ENCODE measurements at regions not wholly inside any gene's neighbourhood (a gene's known extent, or its start where the extent isn't known, plus 50 kb on each side); places are given as distances from the start of the nearest gene placed in this dataset.

DNA sequence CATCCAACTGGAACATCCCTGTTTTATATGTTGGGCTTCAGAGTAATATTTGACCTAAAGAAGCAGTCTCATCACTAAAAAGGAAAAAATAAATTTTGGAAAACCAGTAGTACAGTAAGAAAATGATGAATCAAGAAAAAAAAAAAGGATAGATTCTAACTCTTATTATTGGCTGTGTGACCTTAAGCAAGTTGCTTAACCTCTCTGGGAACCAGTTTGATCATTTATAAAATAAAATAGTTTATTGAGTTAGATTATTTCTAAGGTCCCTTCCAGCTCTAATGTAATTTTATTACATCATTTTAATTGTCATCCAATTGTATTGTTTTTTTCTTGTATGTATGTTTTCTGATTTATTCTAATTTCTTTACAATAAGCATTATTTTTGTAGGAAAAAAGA lies 127.0 kb downstream of the PRELID2 start:
- Mint-ChIP-seq H3K9me3 (no peaks in the 10 kb centered on the region), H3K27ac (no peak overlapping the region), H3K4me3 (no peak overlapping the region), H3K36me3 (no peaks in the 10 kb centered on the region), H3K4me1 (no peaks in the 10 kb centered on the region), H3K27me3 (peaks cover 0 to 2% (median 0%) of the 10 kb centered on the region in 5 donors)
- DNase-seq (no peak), ATAC-seq (no peak)
- POLR2A ChIA-PET = no interaction called here

GRCh38 chr5:145704724-145705123 lies 130.4 kb downstream of the PRELID2 start:
- no peak for DNase-seq
- POLR2A ChIA-PET = no interaction called here
- Mint-ChIP-seq H3K4me3 (no peak overlapping the region), H3K27ac (no peak overlapping the region), H3K27me3 (peaks cover 0 to 4% (median 0%) of the 10 kb centered on the region in 5 donors), H3K36me3 (no peaks in the 10 kb centered on the region), H3K4me1 (no peaks in the 10 kb centered on the region), H3K9me3 (no peaks in the 10 kb centered on the region)
- no peak for ATAC-seq

- Mint-ChIP-seq H3K36me3 (no peaks in the 10 kb centered on the region), H3K4me1 (no peaks in the 10 kb centered on the region), H3K27me3 (peaks cover 0 to 7% (median 0%) of the 10 kb centered on the region in 5 donors), H3K9me3 (peaks cover 0 to 2% (median 0%) of the 10 kb centered on the region in 9 donors), H3K27ac (no peak overlapping the region), H3K4me3 (no peak overlapping the region)
- DNase-seq (no peak), ATAC-seq (no peak)
- POLR2A ChIA-PET = no interaction called here
These were observed 131.3 kb downstream of the PRELID2 start for GRCh38 chr5:145703856-145704255.

GRCh38 chr5:145701404-145701803 lies 133.7 kb downstream of the PRELID2 start:
- peaks cover 0 to 5% (median 0%) of the 10 kb centered on the region in 9 donors for H3K9me3 Mint-ChIP-seq
- ATAC-seq (no peak), DNase-seq (no peak)
- POLR2A ChIA-PET = no interaction called here
- H3K36me3 Mint-ChIP-seq = no peaks in the 10 kb centered on the region
- H3K27me3 Mint-ChIP-seq = peaks cover 0 to 8% (median 0%) of the 10 kb centered on the region in 5 donors
- no peak overlapping the region for H3K4me3 Mint-ChIP-seq
- H3K27ac Mint-ChIP-seq = no peak overlapping the region
- no peaks in the 10 kb centered on the region for H3K4me1 Mint-ChIP-seq

- Mint-ChIP-seq H3K36me3 (no peaks in the 10 kb centered on the region), H3K9me3 (peaks cover 0 to 7% (median 0%) of the 10 kb centered on the region in 9 donors), H3K4me3 (no peak overlapping the region), H3K4me1 (no peaks in the 10 kb centered on the region), H3K27ac (no peak overlapping the region), H3K27me3 (peaks cover 0 to 8% (median 0%) of the 10 kb centered on the region in 5 donors)
- ATAC-seq (no peak), DNase-seq (no peak)
- POLR2A ChIA-PET = no interaction called here
These were observed 135.3 kb downstream of the PRELID2 start for GRCh38 chr5:145699846-145700245.

- ATAC-seq (no peak), DNase-seq (no peak)
- POLR2A ChIA-PET = no interaction called here
- Mint-ChIP-seq H3K4me1 (no peaks in the 10 kb centered on the region), H3K36me3 (no peaks in the 10 kb centered on the region), H3K9me3 (peaks cover 0 to 7% (median 0%) of the 10 kb centered on the region in 9 donors), H3K4me3 (no peak overlapping the region), H3K27me3 (peaks cover 0 to 8% (median 0%) of the 10 kb centered on the region in 5 donors), H3K27ac (peak overlapping the region in 1 of 10 donors; percentile 7)
These were observed 137.7 kb downstream of the PRELID2 start for GRCh38 chr5:145697251-145697990.

GRCh38 chr5:145689235-145689634 lies 145.9 kb downstream of the PRELID2 start:
- ATAC-seq = no peak
- POLR2A ChIA-PET = no interaction called here
- no peaks in the 10 kb centered on the region for H3K36me3 Mint-ChIP-seq
- no peak for DNase-seq
- H3K9me3 Mint-ChIP-seq = peaks cover 0 to 5% (median 0%) of the 10 kb centered on the region in 9 donors
- no peak overlapping the region for H3K27ac Mint-ChIP-seq
- H3K4me3 Mint-ChIP-seq = no peak overlapping the region
- H3K4me1 Mint-ChIP-seq = peaks cover 0 to 7% (median 0%) of the 10 kb centered on the region in 4 donors
- H3K27me3 Mint-ChIP-seq = no peaks in the 10 kb centered on the region

GRCh38 chr5:145687943-145688342 lies 147.2 kb downstream of the PRELID2 start:
- DNase-seq (no peak), ATAC-seq (no peak)
- no peak overlapping the region for H3K4me3 Mint-ChIP-seq
- H3K27me3 Mint-ChIP-seq = no peaks in the 10 kb centered on the region
- H3K4me1 Mint-ChIP-seq = peaks cover 0 to 7% (median 0%) of the 10 kb centered on the region in 4 donors
- POLR2A ChIA-PET = no interaction called here
- H3K27ac Mint-ChIP-seq = no peak overlapping the region
- H3K9me3 Mint-ChIP-seq = peaks cover 0 to 5% (median 0%) of the 10 kb centered on the region in 9 donors
- H3K36me3 Mint-ChIP-seq = no peaks in the 10 kb centered on the region

DNA sequence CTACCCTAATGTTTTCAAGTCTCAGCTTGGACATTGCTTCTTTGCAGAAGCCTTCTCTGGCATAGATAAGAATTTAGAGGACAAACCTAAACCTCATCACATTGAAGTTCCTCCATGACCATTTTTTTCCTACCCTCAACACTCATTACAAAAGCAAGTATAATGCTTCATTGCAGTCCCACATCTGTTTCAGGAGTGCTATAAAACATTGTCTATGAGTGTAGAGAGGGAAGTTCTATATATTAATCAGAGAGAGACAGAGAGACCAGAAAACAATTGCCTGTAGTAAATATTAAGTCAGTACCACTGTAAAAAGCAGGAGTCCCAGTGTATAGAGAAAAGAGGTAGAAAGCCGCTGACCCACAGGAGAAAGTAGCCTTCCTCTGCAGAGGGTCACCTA lies 149.7 kb downstream of the PRELID2 start:
- no peaks in the 10 kb centered on the region for H3K36me3 Mint-ChIP-seq
- H3K4me3 Mint-ChIP-seq = no peak overlapping the region
- DNase-seq (no peak), ATAC-seq (no peak)
- no peak overlapping the region for H3K27ac Mint-ChIP-seq
- H3K4me1 Mint-ChIP-seq = peaks cover 0 to 7% (median 0%) of the 10 kb centered on the region in 4 donors
- POLR2A ChIA-PET = no interaction called here
- peaks cover 0 to 1% (median 0%) of the 10 kb centered on the region in 5 donors for H3K27me3 Mint-ChIP-seq
- peaks cover 0 to 5% (median 0%) of the 10 kb centered on the region in 9 donors for H3K9me3 Mint-ChIP-seq

DNA sequence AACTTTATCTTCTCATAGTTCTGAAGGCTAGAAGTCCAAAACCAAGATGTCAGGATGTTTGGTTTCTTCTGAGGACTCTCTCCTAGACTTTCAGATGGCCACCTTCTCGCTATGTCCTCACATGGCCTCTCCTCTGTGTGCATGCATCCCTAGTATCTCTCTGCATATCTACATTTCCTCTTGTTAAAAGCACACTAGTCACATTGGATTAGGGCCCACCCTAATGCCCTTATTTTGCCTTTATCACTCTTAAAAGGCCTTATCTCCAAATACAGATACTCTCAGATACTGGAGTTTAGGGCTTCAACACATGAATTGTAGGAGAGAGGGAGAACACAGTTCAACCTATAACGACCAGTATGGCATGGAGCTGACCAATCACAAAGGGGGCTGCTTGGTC lies 151.7 kb downstream of the PRELID2 start:
- no peak for DNase-seq
- no peak overlapping the region for H3K4me3 Mint-ChIP-seq
- no peaks in the 10 kb centered on the region for H3K4me1 Mint-ChIP-seq
- no peak overlapping the region for H3K27ac Mint-ChIP-seq
- peaks cover 0 to 5% (median 0%) of the 10 kb centered on the region in 9 donors for H3K9me3 Mint-ChIP-seq
- ATAC-seq = no peak
- H3K36me3 Mint-ChIP-seq = no peaks in the 10 kb centered on the region
- POLR2A ChIA-PET = no interaction called here
- peaks cover 0 to 1% (median 0%) of the 10 kb centered on the region in 5 donors for H3K27me3 Mint-ChIP-seq

GRCh38 chr5:145682197-145682899 lies 152.8 kb downstream of the PRELID2 start:
- Mint-ChIP-seq H3K36me3 (no peaks in the 10 kb centered on the region), H3K27me3 (peaks cover 0 to 1% (median 0%) of the 10 kb centered on the region in 5 donors), H3K4me3 (no peak overlapping the region), H3K9me3 (peaks cover 0 to 5% (median 0%) of the 10 kb centered on the region in 9 donors), H3K4me1 (no peaks in the 10 kb centered on the region), H3K27ac (no peak overlapping the region)
- DNase-seq = no peak
- POLR2A ChIA-PET = no interaction called here
- no peak for ATAC-seq

DNA sequence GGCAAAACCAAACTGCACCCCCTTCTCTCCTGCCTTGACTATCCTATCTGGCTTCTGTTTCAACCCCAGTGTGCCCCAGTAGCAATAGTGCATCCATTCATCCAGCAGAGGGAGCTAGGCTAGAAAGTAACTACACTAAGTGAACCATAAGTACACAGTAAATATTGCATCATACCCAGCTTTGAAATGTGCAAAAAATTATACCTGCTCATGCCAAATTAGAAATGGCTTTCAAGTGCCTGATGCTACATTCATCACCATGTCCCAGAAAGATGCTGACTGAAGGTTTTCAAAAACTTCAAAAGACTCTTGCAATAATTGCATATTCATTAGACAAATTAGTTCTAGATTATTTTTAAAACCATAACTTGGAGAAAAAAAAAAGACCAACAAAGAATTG lies 153.5 kb downstream of the PRELID2 start:
- no peaks in the 10 kb centered on the region for H3K36me3 Mint-ChIP-seq
- DNase-seq (peak in 1 of 10 donors; percentile 1), ATAC-seq (no peak)
- H3K4me1 Mint-ChIP-seq = no peaks in the 10 kb centered on the region
- POLR2A ChIA-PET = no interaction called here
- no peak overlapping the region for H3K4me3 Mint-ChIP-seq
- H3K9me3 Mint-ChIP-seq = peaks cover 0 to 5% (median 0%) of the 10 kb centered on the region in 9 donors
- peaks cover 0 to 1% (median 0%) of the 10 kb centered on the region in 5 donors for H3K27me3 Mint-ChIP-seq
- H3K27ac Mint-ChIP-seq = no peak overlapping the region

GRCh38 chr5:145681216-145681615 lies 153.9 kb downstream of the PRELID2 start:
- no peak for DNase-seq
- H3K27ac Mint-ChIP-seq = no peak overlapping the region
- no peaks in the 10 kb centered on the region for H3K4me1 Mint-ChIP-seq
- no peaks in the 10 kb centered on the region for H3K36me3 Mint-ChIP-seq
- peaks cover 0 to 1% (median 0%) of the 10 kb centered on the region in 5 donors for H3K27me3 Mint-ChIP-seq
- peaks cover 0 to 5% (median 0%) of the 10 kb centered on the region in 9 donors for H3K9me3 Mint-ChIP-seq
- POLR2A ChIA-PET = no interaction called here
- no peak overlapping the region for H3K4me3 Mint-ChIP-seq
- ATAC-seq = no peak
